B cell (primary cell): ENCODE measurements at regions not wholly inside any gene's neighbourhood (a gene's known extent, or its start where the extent isn't known, plus 50 kb on each side); places are given as distances from the start of the nearest gene placed in this dataset.

ENCODE experiments used
- CTCF ChIP-seq: fragments of 200-600 bp; IDR thresholded peaks from one replicate; pipeline ENCODE4 v1.8.0; 2022; ENCODE audit warnings: antibody characterized with exemption, mild to moderate bottlenecking
- EZH2 ChIP-seq: IDR thresholded peaks from 2 replicates; pipeline ENCODE4 v1.6.1; 2012; ENCODE audit warnings: borderline replicate concordance, low read depth, mild to moderate bottlenecking, moderate library complexity, low read length; ENCODE audit not compliant: insufficient read depth, poor library complexity, severe bottlenecking

- TF ChIP-seq CTCF (no peak), EZH2 (no peak)
These were observed 105.0 kb downstream of the FAT3 start for GRCh38 chr11:92329646-92330045.
